WTC11 (cell line): ENCODE measurements at regions not wholly inside any gene's neighbourhood (a gene's known extent, or its start where the extent isn't known, plus 50 kb on each side); places are given as distances from the start of the nearest gene placed in this dataset.
A peak's percentile ranks its signal among the peaks of the same experiment; 100 is the strongest.

Source experiments
- ATAC-seq: fragments of 200-7000 bp; cut with Tn5 transposase; 2 replicates; pipeline ENCODE4 v1.10.0; 2021; ENCODE audit warnings: mild to moderate bottlenecking, moderate library complexity
- CTCF ChIA-PET: fragments of 300-600 bp; sonication (Branson Sonifier 250); formaldehyde crosslinking; loops from one replicate; lab custom pipeline; 2021; ENCODE audit warnings: antibody characterized with exemption; lab: Charles Lee
- POLR2A ChIA-PET: fragments of 350-600 bp; sonication (Branson Sonifier 250); formaldehyde crosslinking; loops from one replicate; lab custom pipeline; 2021; ENCODE audit warnings: antibody characterized with exemption; lab: Charles Lee
- DNase-seq: peaks from one replicate; pipeline ENCODE4 v3.0.0; 2021; ENCODE audit warnings: low spot score
- H3K27ac Mint-ChIP-seq: 2 replicates; pipeline ENCODE4 v1.8.0; 2021; ENCODE audit warnings: mixed read lengths
- H3K27me3 Mint-ChIP-seq: 2 replicates; pipeline ENCODE4 v1.8.0; 2021; ENCODE audit warnings: low read depth, mild to moderate bottlenecking, moderate library complexity, mixed read lengths
- H3K36me3 Mint-ChIP-seq: 2 replicates; pipeline ENCODE4 v1.8.0; 2021; ENCODE audit warnings: mixed read lengths
- H3K4me1 Mint-ChIP-seq: 2 replicates; pipeline ENCODE4 v1.8.0; 2022; ENCODE audit warnings: mixed read lengths
- H3K4me3 Mint-ChIP-seq: 2 replicates; pipeline ENCODE4 v1.8.0; 2021; ENCODE audit warnings: mild to moderate bottlenecking, moderate library complexity, mixed read lengths
- H3K9me3 Mint-ChIP-seq: 2 replicates; pipeline ENCODE4 v1.8.0; 2021; ENCODE audit warnings: mixed read lengths
- ATF1 ChIP-seq: sonication (generic); formaldehyde crosslinking; IDR thresholded peaks from 2 replicates; pipeline ENCODE4 v1.8.1; 2023; ENCODE audit warnings: mild to moderate bottlenecking, moderate library complexity, missing genetic modification reagents
- CREB1 ChIP-seq: sonication (generic); formaldehyde crosslinking; IDR thresholded peaks from 2 replicates; pipeline ENCODE4 v1.8.0; 2023; ENCODE audit warnings: mild to moderate bottlenecking, missing genetic modification reagents
- HMGA2 ChIP-seq: fragments of 250-450 bp; sonication (Bioruptor Pico); IDR thresholded peaks from 2 replicates; pipeline ENCODE4 v1.4.0; 2021; ENCODE audit warnings: mild to moderate bottlenecking, moderate library complexity
- MLX ChIP-seq: sonication (generic); formaldehyde crosslinking; IDR thresholded peaks from 2 replicates; pipeline ENCODE4 v1.8.1; 2023; ENCODE audit warnings: mild to moderate bottlenecking, missing genetic modification reagents, moderate library complexity
- NFATC4 ChIP-seq: fragments of 250-450 bp; sonication (Bioruptor Pico); IDR thresholded peaks from 2 replicates; pipeline ENCODE4 v1.9.0; 2021; ENCODE audit warnings: mild to moderate bottlenecking
- RORB ChIP-seq: fragments of 250-450 bp; sonication (Bioruptor Pico); IDR thresholded peaks from 2 replicates; pipeline ENCODE4 v1.9.0; 2021; ENCODE audit warnings: mild to moderate bottlenecking
- TCF7 ChIP-seq: sonication (generic); formaldehyde crosslinking; IDR thresholded peaks from 2 replicates; pipeline ENCODE4 v1.8.0; 2022; ENCODE audit warnings: mild to moderate bottlenecking, low read depth, missing genetic modification reagents, moderate library complexity
- ZNF121 ChIP-seq: sonication (generic); formaldehyde crosslinking; IDR thresholded peaks from 2 replicates; pipeline ENCODE4 v1.8.0; 2023; ENCODE audit warnings: missing genetic modification reagents
- ZNF219 ChIP-seq: sonication (generic); formaldehyde crosslinking; IDR thresholded peaks from 2 replicates; pipeline ENCODE4 v1.8.0; 2023; ENCODE audit warnings: missing genetic modification reagents, mild to moderate bottlenecking, borderline replicate concordance
- ZSCAN18 ChIP-seq: fragments of 250-450 bp; sonication (Bioruptor Pico); IDR thresholded peaks from 2 replicates; pipeline ENCODE4 v2.1.2; 2022; ENCODE audit warnings: mild to moderate bottlenecking, moderate library complexity
- TF ChIP-seq, protein P1 (sequence below): fragments of 200-600 bp; IDR thresholded peaks from 2 replicates; pipeline ENCODE4 v1.8.0; 2022; ENCODE audit warnings: antibody characterized with exemption
- TF ChIP-seq, protein P2 (sequence below): sonication (generic); formaldehyde crosslinking; IDR thresholded peaks from 2 replicates; pipeline ENCODE4 v1.8.1; 2023; ENCODE audit warnings: mild to moderate bottlenecking, moderate library complexity, missing genetic modification reagents
- TF ChIP-seq, protein P3 (sequence below): fragments of 250-450 bp; sonication (Bioruptor Pico); IDR thresholded peaks from 2 replicates; pipeline ENCODE4 v1.8.0; 2021; ENCODE audit warnings: mild to moderate bottlenecking
- TF ChIP-seq, protein P4 (sequence below): sonication (generic); formaldehyde crosslinking; IDR thresholded peaks from 2 replicates; pipeline ENCODE4 v1.8.0; 2023; ENCODE audit warnings: mild to moderate bottlenecking, missing genetic modification reagents

- TF ChIP-seq CREB1 (CRISPR knock-in tag) = no peak
- no peak for TF ChIP-seq ATF1
- TF ChIP-seq TCF7 (CRISPR knock-in tag) = no peak
- TF ChIP-seq ZSCAN18 = no peak
- no peak for TF ChIP-seq HMGA2 (CRISPR knock-in tag)
Measured at GRCh38 chr2:144280009-144280408, 239.9 kb downstream of the ZEB2 start (continued).

DNA sequence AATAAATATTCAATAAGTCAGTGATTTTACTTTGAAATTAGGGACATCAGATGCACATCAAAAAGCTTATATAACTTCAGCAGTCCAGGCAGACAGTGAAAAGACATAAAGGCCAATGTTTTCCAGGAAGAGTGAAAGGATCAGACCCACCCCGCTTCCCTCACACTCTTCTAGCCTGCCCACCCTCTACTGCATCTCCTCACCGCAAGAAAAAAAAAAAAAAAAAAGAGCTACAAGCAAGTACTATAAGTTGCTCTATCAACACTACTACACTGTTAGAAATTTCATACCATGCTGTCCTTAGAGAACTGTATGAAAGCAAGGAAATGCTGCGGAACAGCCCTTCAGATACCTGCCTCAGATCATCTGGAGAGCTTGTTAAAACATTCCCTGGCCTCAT lies 240.8 kb downstream of the ZEB2 start:
- Mint-ChIP-seq H3K4me1 (peaks cover 23% of the 10 kb centered on the region), H3K9me3 (no peaks in the 10 kb centered on the region), H3K4me3 (no peak overlapping the region), H3K27me3 (no peaks in the 10 kb centered on the region), H3K27ac (no peak overlapping the region), H3K36me3 (no peaks in the 10 kb centered on the region)
- ATAC-seq (peak; percentile 50), DNase-seq (no peak)
- CTCF ChIA-PET = interaction anchor here (0.6 to 0.7 kb wide), 2 partner anchors 83 to 302 kb away, joined by 3 read pairs; no protein-coding TSS in a partner anchor
- POLR2A ChIA-PET = no interaction called here
- no peak for TF ChIP-seq MLX (CRISPR knock-in tag)
- TF ChIP-seq, protein P1, sequence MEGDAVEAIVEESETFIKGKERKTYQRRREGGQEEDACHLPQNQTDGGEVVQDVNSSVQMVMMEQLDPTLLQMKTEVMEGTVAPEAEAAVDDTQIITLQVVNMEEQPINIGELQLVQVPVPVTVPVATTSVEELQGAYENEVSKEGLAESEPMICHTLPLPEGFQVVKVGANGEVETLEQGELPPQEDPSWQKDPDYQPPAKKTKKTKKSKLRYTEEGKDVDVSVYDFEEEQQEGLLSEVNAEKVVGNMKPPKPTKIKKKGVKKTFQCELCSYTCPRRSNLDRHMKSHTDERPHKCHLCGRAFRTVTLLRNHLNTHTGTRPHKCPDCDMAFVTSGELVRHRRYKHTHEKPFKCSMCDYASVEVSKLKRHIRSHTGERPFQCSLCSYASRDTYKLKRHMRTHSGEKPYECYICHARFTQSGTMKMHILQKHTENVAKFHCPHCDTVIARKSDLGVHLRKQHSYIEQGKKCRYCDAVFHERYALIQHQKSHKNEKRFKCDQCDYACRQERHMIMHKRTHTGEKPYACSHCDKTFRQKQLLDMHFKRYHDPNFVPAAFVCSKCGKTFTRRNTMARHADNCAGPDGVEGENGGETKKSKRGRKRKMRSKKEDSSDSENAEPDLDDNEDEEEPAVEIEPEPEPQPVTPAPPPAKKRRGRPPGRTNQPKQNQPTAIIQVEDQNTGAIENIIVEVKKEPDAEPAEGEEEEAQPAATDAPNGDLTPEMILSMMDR = no peak
- no peak for TF ChIP-seq NFATC4 (CRISPR knock-in tag)
- no peak for TF ChIP-seq RORB (CRISPR knock-in tag)
- TF ChIP-seq, protein P2, sequence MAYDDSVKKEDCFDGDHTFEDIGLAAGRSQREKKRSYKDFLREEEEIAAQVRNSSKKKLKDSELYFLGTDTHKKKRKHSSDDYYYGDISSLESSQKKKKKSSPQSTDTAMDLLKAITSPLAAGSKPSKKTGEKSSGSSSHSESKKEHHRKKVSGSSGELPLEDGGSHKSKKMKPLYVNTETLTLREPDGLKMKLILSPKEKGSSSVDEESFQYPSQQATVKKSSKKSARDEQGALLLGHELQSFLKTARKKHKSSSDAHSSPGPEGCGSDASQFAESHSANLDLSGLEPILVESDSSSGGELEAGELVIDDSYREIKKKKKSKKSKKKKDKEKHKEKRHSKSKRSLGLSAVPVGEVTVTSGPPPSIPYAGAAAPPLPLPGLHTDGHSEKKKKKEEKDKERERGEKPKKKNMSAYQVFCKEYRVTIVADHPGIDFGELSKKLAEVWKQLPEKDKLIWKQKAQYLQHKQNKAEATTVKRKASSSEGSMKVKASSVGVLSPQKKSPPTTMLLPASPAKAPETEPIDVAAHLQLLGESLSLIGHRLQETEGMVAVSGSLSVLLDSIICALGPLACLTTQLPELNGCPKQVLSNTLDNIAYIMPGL (CRISPR knock-in tag) = no peak
- TF ChIP-seq, protein P3, sequence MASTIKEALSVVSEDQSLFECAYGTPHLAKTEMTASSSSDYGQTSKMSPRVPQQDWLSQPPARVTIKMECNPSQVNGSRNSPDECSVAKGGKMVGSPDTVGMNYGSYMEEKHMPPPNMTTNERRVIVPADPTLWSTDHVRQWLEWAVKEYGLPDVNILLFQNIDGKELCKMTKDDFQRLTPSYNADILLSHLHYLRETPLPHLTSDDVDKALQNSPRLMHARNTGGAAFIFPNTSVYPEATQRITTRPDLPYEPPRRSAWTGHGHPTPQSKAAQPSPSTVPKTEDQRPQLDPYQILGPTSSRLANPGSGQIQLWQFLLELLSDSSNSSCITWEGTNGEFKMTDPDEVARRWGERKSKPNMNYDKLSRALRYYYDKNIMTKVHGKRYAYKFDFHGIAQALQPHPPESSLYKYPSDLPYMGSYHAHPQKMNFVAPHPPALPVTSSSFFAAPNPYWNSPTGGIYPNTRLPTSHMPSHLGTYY (CRISPR knock-in tag) = no peak
- TF ChIP-seq, protein P4, sequence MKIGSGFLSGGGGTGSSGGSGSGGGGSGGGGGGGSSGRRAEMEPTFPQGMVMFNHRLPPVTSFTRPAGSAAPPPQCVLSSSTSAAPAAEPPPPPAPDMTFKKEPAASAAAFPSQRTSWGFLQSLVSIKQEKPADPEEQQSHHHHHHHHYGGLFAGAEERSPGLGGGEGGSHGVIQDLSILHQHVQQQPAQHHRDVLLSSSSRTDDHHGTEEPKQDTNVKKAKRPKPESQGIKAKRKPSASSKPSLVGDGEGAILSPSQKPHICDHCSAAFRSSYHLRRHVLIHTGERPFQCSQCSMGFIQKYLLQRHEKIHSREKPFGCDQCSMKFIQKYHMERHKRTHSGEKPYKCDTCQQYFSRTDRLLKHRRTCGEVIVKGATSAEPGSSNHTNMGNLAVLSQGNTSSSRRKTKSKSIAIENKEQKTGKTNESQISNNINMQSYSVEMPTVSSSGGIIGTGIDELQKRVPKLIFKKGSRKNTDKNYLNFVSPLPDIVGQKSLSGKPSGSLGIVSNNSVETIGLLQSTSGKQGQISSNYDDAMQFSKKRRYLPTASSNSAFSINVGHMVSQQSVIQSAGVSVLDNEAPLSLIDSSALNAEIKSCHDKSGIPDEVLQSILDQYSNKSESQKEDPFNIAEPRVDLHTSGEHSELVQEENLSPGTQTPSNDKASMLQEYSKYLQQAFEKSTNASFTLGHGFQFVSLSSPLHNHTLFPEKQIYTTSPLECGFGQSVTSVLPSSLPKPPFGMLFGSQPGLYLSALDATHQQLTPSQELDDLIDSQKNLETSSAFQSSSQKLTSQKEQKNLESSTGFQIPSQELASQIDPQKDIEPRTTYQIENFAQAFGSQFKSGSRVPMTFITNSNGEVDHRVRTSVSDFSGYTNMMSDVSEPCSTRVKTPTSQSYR (CRISPR knock-in tag) = no peak
- no peak for TF ChIP-seq ZNF219
- TF ChIP-seq ZNF121 = no peak
